NCI-H2107 treated with DMSO at 0.1 percent for 48 hours (cell line): ENCODE measurements at regions not wholly inside any gene's neighbourhood (a gene's known extent, or its start where the extent isn't known, plus 50 kb on each side); places are given as distances from the start of the nearest gene placed in this dataset.

Source experiments
- DNase-seq: peaks from one replicate; lab custom pipeline; 2025; ENCODE audit not compliant: unreplicated experiment; lab: John Stamatoyannopoulos, UW

DNA sequence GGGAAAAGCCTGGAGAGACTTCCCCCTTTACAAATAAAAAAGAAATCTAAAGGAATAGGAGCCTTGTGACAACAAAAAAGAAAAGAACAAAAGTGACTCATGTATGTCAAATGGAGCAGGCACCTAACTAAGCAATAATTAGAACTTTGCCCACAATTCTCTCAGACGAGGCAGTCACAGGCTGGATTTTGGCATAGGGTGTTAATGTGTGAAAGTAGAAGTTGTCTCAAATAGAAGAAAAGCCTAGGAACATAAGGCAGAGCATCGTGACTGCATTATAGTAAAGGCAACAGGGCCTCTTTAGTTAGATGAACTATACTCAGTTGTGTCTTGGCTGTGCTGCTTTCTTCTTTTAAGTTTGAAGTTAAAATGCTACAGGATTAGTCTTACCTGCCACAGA is 219.9 kb upstream of the TMEM161B start:
- no peak for DNase-seq

DNA sequence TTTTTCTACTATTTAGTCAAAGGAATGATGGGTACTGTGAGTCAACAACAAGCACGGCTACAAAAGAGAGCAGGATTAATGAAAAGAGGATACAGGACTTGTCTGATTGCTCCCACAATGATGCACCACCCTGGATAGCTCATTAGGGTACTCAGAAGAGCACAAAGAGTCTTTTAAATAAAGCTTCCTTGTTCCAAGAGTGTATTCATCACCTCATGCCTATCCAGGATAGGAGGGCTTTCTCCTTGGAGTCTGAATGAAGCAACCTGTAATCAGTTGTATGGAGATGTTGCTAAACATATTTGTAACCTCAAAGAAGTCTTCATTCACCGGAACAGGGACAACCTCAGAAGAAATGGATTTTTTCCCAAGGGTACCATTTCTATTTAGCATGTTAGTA is 219.5 kb upstream of the TMEM161B start:
- DNase-seq = no peak

GRCh38 chr5:88487066-88487465 is 218.4 kb upstream of the TMEM161B start:
- no peak for DNase-seq

DNA sequence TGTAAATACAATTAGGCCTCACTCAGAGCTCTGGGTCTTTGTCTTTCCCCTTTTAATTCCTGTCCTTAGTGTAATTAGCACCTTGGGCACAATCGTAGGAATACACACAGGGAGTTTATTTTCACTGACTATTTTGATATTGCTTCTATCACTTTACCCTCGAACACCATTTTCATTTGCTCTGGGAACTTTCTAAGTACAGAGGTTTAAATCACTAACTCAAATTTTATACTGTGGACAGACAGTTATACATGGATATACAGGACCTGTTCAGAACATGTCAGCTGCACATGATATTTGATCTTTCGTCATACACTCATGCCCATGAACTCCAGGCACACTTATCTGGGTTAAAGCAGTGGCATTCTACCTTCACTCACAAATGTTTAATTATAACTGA is 217.8 kb upstream of the TMEM161B start:
- no peak for DNase-seq

- DNase-seq = no peak
These were observed 216.9 kb upstream of the TMEM161B start for GRCh38 chr5:88485531-88485930.

GRCh38 chr5:88483964-88484672 is 215.5 kb upstream of the TMEM161B start:
- DNase-seq = no peak

DNA sequence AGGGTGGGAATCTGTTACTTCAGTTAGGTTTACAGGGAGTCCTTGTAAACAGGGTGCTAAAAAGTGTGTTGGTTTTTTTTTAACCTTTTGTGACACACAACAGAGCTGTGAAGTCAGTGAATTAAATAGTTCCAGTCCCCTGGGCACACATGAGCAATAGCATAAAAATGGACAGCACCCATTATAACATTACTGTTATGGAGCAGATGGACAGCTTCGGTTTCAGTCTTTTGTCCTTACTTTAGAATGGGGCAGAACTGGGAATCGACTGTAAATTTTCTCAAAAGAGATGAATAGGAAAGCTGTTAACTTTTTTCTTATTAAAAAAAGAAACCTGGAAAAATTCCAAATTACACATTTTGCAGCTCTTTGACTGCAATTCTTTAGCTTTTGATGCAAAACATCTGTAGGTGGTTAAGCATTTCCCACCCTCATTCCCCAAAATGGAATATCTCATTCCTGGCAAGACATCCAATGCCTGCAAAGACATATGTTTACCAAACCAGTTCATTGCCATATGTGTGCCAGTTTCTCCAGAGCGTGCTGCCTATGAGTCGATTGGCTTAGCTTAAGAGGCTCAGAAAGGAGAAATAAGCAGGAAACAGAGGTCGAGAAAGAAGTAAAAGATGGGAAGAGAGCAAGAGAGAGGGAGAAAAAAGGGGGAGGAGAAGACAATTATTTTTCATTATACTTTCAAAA is 212.3 kb upstream of the TMEM161B start:
- DNase-seq = no peak

DNA sequence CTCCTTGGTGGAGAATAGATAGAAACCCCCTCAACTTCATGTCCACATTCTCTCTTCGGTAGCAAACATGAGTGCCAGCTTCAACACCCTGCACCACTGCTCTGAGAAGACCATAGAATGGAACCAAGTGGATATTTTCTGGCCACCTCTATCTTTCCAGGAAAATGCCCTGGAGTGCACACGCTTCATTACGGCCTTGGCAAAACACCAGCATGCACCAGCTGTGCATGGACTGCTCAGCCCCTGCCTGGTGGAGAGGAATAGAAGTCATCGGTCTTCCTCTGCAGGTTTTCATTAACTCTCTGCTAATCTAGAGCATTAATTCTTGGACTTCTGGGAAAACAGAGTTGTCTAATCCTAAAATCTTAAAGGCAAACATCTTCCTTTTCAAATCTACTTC is 211.6 kb upstream of the TMEM161B start:
- no peak for DNase-seq

- DNase-seq = no peak
These were observed 205.9 kb upstream of the TMEM161B start for GRCh38 chr5:88474574-88474973.

- DNase-seq = no peak
These were observed 202.1 kb upstream of the TMEM161B start for GRCh38 chr5:88470745-88471144.

- no peak for DNase-seq
These were observed 191.3 kb upstream of the TMEM161B start for GRCh38 chr5:88459971-88460370.

DNA sequence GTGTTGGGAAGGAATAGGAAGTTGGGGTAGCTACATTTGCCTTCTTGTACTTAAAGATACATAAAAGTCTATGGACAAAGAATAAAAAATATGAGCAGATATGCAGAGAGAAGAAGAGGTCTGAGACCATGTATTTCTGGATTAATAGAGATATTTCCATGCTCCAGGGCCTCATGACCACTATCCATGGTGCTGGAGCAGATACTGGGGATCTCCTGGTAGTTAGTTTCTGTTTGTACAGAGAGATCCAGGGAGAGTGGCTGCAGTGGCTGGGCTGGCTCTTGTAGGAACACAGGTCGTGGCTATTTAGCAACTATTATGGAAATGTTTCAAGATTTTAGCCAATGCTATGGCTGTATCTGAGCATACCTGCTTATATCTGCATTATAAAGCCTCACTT is 184.2 kb upstream of the TMEM161B start:
- no peak for DNase-seq

DNA sequence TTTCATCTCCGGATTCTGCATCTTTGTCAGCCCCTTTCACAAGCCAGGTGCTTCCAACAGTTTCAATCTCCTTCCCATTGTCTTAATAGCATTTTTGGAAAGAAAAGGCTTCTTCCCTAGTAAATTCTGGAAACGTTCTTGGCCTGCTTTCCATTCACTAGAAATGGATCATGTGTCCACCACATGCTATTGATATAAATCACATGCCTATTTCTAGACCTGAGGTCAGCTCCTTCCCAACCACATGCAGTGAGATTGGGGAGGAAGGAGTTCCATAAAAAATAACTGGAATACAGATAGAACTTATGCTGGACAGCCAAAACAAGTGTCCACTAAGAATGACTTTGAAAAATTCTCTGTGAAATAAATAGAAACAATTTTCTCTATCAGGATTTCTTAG is 181.6 kb upstream of the TMEM161B start:
- DNase-seq = no peak

DNA sequence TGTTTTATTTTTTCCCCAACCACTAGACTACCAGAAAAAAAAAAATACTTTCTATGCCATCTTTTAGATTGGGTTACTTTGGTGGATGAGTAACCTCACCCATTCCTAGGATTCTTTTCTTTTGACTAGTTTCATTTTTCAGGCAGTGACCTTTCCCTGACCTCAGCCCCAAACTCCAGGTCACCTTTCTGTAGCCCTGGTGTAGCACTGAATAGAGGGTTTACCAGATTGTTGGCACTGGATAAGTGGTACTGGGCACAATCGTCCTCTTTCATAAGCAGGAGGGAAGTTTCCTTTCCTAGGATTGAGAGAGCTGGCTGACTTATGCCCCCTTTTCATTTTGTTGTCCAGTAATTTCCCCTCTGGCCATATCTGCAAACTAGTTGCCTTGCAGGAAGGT is 169.4 kb upstream of the TMEM161B start:
- no peak for DNase-seq

- no peak for DNase-seq
These were observed 167.6 kb upstream of the TMEM161B start for GRCh38 chr5:88436290-88436689.

DNA sequence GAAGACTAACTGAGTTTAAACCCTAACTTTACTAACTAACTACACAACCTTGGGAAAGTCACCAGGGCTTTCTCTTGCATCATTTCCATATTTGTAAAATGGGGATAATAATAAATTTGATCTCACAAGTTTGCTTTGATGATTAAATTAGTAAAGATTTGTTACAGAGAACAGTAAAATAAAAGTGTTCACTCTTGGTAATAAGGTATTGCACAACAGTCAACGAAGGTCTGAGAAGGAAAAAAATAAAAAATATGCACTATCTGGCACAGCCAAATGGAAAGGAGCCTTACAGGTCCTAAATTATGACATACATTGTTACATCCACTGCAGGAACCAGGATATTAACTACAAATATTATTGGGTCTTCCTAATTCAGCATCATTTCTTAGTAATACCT is 160.0 kb upstream of the TMEM161B start:
- no peak for DNase-seq

GRCh38 chr5:88426441-88426840 is 157.8 kb upstream of the TMEM161B start:
- DNase-seq = no peak

DNA sequence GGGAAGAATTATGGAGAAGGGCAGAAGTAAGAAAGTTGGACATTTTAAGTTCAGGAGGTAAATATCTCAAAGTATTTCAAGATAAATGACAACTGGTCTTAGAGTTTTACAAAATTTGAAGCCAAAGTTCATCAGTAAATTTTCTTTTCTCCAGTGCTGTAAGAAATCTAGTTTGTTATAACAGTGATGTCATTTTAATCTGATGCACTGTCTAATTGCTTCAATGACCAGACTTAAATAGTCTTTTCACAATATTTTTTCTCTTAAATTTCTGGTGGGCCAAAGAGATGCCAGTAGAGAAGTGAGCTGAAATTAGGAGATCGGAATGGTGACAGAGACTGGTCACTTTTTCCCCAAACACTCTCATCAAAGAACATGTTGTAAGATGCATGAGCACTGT is 156.5 kb upstream of the TMEM161B start:
- DNase-seq = no peak

GRCh38 chr5:88419931-88420330 is 151.3 kb upstream of the TMEM161B start:
- DNase-seq = no peak

DNA sequence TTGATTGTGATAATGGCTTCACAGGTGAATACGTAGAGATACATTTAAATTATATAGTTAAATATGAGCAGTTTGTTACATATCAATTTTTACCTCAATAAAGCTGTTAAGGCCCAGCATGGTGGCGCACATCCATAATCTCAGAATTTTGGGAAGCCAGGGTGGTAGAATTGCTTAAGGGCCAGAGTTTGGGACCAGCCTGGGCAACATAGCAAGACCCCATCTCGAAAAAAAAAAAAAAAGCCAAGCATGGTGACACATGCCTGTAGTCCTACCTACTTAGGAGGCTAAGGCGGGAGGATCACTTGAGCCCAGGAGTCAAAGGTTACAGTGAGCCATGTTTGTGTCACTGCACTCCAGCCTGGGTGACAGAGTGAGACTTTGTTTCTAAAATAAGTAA is 138.7 kb upstream of the TMEM161B start:
- no peak for DNase-seq

DNA sequence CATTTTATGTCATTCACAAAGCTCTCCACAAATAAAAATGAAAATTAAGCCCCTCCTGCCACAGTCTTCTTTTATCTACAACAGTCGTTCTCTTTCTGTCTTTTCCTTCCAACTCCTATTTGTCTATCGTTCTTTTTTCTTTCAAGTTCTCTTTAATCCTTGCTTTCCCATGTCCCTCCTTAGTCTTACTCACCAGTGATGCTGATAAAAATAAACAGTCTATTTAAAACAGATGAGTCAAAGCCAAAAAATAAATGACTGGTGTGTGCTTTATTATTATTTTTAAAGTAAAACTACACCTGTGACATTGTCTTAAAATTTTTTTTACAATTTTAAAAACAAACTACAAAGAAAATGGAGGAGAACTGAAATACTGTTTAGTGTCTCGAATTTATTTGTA is 137.1 kb upstream of the TMEM161B start:
- no peak for DNase-seq

- DNase-seq = no peak
These were observed 135.8 kb upstream of the TMEM161B start for GRCh38 chr5:88404405-88404804.

DNA sequence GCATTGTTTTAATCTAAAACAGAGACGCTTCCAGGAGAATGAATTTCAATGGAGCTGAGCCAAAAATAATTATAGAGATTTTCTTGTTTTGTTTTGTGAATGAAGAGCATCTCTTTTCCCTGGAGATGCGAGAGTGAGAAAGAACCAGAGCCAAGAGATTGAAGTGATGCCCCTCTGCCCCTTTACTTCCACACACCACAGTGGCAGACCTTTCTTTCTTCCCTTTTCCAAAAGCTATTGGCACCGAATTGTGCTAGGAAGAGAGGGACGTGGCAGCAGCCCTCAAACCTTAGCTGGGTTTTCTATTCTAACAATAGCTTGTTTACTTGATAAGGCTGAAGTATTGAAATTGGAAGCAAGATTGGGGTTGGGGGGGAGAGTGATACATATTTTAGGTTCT is 133.0 kb upstream of the TMEM161B start:
- no peak for DNase-seq
